Right lobe of liver (tissue), 4 donors: ENCODE measurements at regions not wholly inside any gene's neighbourhood (a gene's known extent, or its start where the extent isn't known, plus 50 kb on each side); places are given as distances from the start of the nearest gene placed in this dataset.

Experiments
- POLR2A ChIP-seq: fragments of 450-650 bp; IDR thresholded peaks from one replicate; pipeline ENCODE4 v1.6.1; 2017; ENCODE audit warnings: antibody characterized with exemption, mild to moderate bottlenecking
- TF ChIP-seq, protein P1 (sequence below), 4 donors: fragments of 200-600 bp in 3 of 4; fragments of 450-650 bp in 1 of 4; IDR thresholded peaks; one replicate each; pipeline versions ENCODE4 v1.5.1 to v1.8.0; 2016 to 2022; ENCODE audit warnings: antibody characterized with exemption in 4 of 4, mild to moderate bottlenecking in 2 of 4
- donor health status: DM: no; HTN: no; CAD: no.
- donor health status: DM: no; HTN: no; CAD: no.
- donor health status: DM: no; HTN: yes; CAD: no.

DNA sequence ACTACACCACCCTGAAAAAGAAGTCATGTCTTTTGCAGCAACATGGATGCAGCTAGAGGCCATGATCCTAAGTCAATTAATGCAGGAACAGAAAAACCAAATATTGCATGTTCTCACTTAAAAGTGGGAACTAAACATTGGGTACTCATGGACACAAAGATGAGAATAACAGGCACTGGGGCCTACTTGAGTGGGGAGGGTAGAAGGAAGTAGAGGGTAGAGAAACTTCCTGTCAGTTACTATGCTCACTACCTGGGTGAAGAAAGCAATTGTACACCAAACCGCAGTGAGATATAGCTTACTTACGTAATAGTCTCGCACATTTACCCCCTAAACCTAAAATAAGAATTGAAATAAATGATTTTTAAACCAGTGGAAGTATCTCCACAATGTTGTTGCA lies 480.5 kb upstream of the ARRDC4 start:
- TF ChIP-seq, protein P1, sequence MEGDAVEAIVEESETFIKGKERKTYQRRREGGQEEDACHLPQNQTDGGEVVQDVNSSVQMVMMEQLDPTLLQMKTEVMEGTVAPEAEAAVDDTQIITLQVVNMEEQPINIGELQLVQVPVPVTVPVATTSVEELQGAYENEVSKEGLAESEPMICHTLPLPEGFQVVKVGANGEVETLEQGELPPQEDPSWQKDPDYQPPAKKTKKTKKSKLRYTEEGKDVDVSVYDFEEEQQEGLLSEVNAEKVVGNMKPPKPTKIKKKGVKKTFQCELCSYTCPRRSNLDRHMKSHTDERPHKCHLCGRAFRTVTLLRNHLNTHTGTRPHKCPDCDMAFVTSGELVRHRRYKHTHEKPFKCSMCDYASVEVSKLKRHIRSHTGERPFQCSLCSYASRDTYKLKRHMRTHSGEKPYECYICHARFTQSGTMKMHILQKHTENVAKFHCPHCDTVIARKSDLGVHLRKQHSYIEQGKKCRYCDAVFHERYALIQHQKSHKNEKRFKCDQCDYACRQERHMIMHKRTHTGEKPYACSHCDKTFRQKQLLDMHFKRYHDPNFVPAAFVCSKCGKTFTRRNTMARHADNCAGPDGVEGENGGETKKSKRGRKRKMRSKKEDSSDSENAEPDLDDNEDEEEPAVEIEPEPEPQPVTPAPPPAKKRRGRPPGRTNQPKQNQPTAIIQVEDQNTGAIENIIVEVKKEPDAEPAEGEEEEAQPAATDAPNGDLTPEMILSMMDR (IDR thresholded peaks at IDR 0.05), result no peak
- TF ChIP-seq POLR2A, result no peak
